Gastrocnemius medialis (tissue), 4 donors: ENCODE measurements at regions not wholly inside any gene's neighbourhood (a gene's known extent, or its start where the extent isn't known, plus 50 kb on each side); places are given as distances from the start of the nearest gene placed in this dataset.
"Not testable (repeated sequence)": the region's sequence is repeated elsewhere in the genome, so short reads cannot be mapped to it uniquely, and the experiment has no call there.

Experiments
- POLR2A ChIP-seq, 2 donors: fragments of 450-650 bp; IDR thresholded peaks; one replicate each; pipeline ENCODE4 v1.6.1; 2017; ENCODE audit warnings: antibody characterized with exemption in 2 of 2, mild to moderate bottlenecking in 2 of 2, moderate library complexity in 2 of 2
- TF ChIP-seq, protein P1 (sequence below), 5 experiments: fragments of 450-650 bp in 3 of 5; fragments of 200-600 bp in 2 of 5; sonication (generic) in 2 of 5; IDR thresholded peaks in 4 of 5; conservative IDR thresholded peaks in 1 of 5; 1 replicate in 4 of 5; 2 replicates in 1 of 5; pipeline ENCODE4 v1.5.1; 2016 to 2019; ENCODE audit warnings: antibody characterized with exemption in 5 of 5, mild to moderate bottlenecking in 3 of 5, moderate library complexity in 3 of 5

DNA sequence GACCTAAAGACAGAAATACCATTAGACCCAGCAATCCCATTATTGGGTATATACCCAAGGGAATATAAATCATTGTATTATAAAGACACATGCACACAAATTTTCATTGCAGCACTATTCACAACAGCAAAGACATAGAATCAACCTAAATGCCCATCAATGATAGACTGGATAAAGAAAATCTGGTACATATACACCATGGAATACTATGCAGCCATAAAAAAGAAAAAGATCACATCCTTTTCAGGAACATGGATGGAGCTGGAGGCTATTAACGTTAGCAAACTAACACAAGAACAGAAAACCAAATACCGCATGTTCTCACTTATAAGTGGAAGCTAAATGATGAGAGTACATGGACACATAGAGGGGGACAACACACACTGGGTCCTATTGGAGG is 280.1 kb upstream of the G2E3 start:
- not testable (repeated sequence) for TF ChIP-seq POLR2A (IDR thresholded peaks at IDR 0.05)
- TF ChIP-seq, protein P1, sequence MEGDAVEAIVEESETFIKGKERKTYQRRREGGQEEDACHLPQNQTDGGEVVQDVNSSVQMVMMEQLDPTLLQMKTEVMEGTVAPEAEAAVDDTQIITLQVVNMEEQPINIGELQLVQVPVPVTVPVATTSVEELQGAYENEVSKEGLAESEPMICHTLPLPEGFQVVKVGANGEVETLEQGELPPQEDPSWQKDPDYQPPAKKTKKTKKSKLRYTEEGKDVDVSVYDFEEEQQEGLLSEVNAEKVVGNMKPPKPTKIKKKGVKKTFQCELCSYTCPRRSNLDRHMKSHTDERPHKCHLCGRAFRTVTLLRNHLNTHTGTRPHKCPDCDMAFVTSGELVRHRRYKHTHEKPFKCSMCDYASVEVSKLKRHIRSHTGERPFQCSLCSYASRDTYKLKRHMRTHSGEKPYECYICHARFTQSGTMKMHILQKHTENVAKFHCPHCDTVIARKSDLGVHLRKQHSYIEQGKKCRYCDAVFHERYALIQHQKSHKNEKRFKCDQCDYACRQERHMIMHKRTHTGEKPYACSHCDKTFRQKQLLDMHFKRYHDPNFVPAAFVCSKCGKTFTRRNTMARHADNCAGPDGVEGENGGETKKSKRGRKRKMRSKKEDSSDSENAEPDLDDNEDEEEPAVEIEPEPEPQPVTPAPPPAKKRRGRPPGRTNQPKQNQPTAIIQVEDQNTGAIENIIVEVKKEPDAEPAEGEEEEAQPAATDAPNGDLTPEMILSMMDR (IDR thresholded peaks at IDR 0.05 in 4 of 5, conservative IDR thresholded peaks at IDR 0.05 in 1 of 5) = not testable (repeated sequence)
